ENCODE measurements at regions not wholly inside any gene's neighbourhood (a gene's known extent, or its start where the extent isn't known, plus 50 kb on each side); places are given as distances from the start of the nearest gene placed in this dataset.

- H3K36me3 ChIP-seq (replicated peaks in 1 of 2; ENCODE audit: control insufficient read depth in 1 of 2, insufficient read depth in 2 of 2, low read length in 2 of 2): no peaks in the 10 kb centered on the region
These were observed 92.3 kb downstream of the ZNF621 start for GRCh38 chr3:40617084-40617483.

GRCh38 chr3:40618158-40618557 lies 93.4 kb downstream of the ZNF621 start:
- H3K9me3 ChIP-seq (replicated peaks in 1 of 2; ENCODE audit: control insufficient read depth in 1 of 2, insufficient read depth in 1 of 2, low read length in 2 of 2): no peaks in the 10 kb centered on the region
- peaks cover 5 to 10% of the 10 kb centered on the region in 2 donors for H3K4me1 ChIP-seq (ENCODE audit: control insufficient read depth in 1 of 2, insufficient read depth in 2 of 2, low read length in 2 of 2)
- H4K20me1 ChIP-seq (ENCODE audit: insufficient read depth, low read length): no peaks in the 10 kb centered on the region
- H3K36me3 ChIP-seq (replicated peaks in 1 of 2; ENCODE audit: control insufficient read depth in 1 of 2, insufficient read depth in 2 of 2, low read length in 2 of 2): no peaks in the 10 kb centered on the region
- no peak overlapping the region for H3K4me3 Mint-ChIP-seq
- H3K27me3 Mint-ChIP-seq (ENCODE audit: low read depth in 3 of 3): peaks cover 18 to 26% (median 24%) of the 10 kb centered on the region in 3 donors
- intact Hi-C loops (cut with micrococcal nuclease): no loop called here
- H2AFZ ChIP-seq (ENCODE audit: insufficient read depth, low read depth, low read length, poor library complexity, severe bottlenecking): no peak overlapping the region
- H3K4me3 ChIP-seq (replicated peaks in 1 of 3; ENCODE audit: low read depth in 2 of 3, low read length in 3 of 3): no peak overlapping the region
- no peaks in the 10 kb centered on the region for H3K79me2 ChIP-seq (ENCODE audit: insufficient read depth, low read length)
- H3K27ac Mint-ChIP-seq: no peak overlapping the region
- H3K4me2 ChIP-seq (replicated peaks; ENCODE audit: extremely low read depth, low read length, poor library complexity, severe bottlenecking): no peak overlapping the region
- peaks cover 0 to 19% of the 10 kb centered on the region in 2 donors for H3K27me3 ChIP-seq (ENCODE audit: control insufficient read depth in 2 of 2, insufficient read depth in 2 of 2, low read length in 2 of 2)
- H3K9ac ChIP-seq (ENCODE audit: insufficient read depth, low read length, poor library complexity, severe bottlenecking): no peak overlapping the region
- no peak overlapping the region for H3K27ac ChIP-seq (ENCODE audit: low read depth in 1 of 2, low read length in 2 of 2)
- no peak for TF ChIP-seq CTCF (IDR thresholded peaks at IDR 0.05)
- H3K36me3 Mint-ChIP-seq: no peaks in the 10 kb centered on the region
- H3K4me1 Mint-ChIP-seq: peaks cover 12% of the 10 kb centered on the region
- DNase-seq: no peak
- H3K9me3 Mint-ChIP-seq: peaks cover 0 to 8% (median 3%) of the 10 kb centered on the region in 7 donors

More at GRCh38 chr3:40617084-40617483, 92.3 kb downstream of the ZNF621 start:
- Histone ChIP-seq H3K27ac (ENCODE audit: low read depth in 1 of 2, low read length in 2 of 2) (no peak overlapping the region), H2AFZ (ENCODE audit: insufficient read depth, low read depth, low read length, poor library complexity, severe bottlenecking) (no peak overlapping the region), H3K4me2 (replicated peaks; ENCODE audit: extremely low read depth, low read length, poor library complexity, severe bottlenecking) (no peak overlapping the region), H3K9ac (ENCODE audit: insufficient read depth, low read length, poor library complexity, severe bottlenecking) (no peak overlapping the region), H3K4me3 (replicated peaks in 1 of 3; ENCODE audit: low read depth in 2 of 3, low read length in 3 of 3) (no peak overlapping the region), H3K4me1 (ENCODE audit: control insufficient read depth in 1 of 2, insufficient read depth in 2 of 2, low read length in 2 of 2) (peaks cover 5 to 9% of the 10 kb centered on the region in 2 donors), H3K79me2 (ENCODE audit: insufficient read depth, low read length) (no peaks in the 10 kb centered on the region), H3K9me3 (replicated peaks in 1 of 2; ENCODE audit: control insufficient read depth in 1 of 2, insufficient read depth in 1 of 2, low read length in 2 of 2) (no peaks in the 10 kb centered on the region), H3K27me3 (ENCODE audit: control insufficient read depth in 2 of 2, insufficient read depth in 2 of 2, low read length in 2 of 2) (peaks cover 0 to 19% of the 10 kb centered on the region in 2 donors), H4K20me1 (ENCODE audit: insufficient read depth, low read length) (no peaks in the 10 kb centered on the region)
- H3K4me1 Mint-ChIP-seq: peaks cover 12% of the 10 kb centered on the region
- DNase-seq: no peak
- no peak overlapping the region for H3K27ac Mint-ChIP-seq
- peaks cover 18 to 27% (median 24%) of the 10 kb centered on the region in 3 donors for H3K27me3 Mint-ChIP-seq (ENCODE audit: low read depth in 3 of 3)
- H3K9me3 Mint-ChIP-seq: peaks cover 0 to 3% (median 1%) of the 10 kb centered on the region in 7 donors
- no CpG with 5 or more reads among the region's 3 CpGs for WGBS (ENCODE audit: insufficient coverage)
- no peak for TF ChIP-seq CTCF (IDR thresholded peaks at IDR 0.05)
- H3K4me3 Mint-ChIP-seq: peak overlapping the region in 1 of 2 donors; percentile 16
- intact Hi-C loops (cut with micrococcal nuclease): no loop called here
- no peaks in the 10 kb centered on the region for H3K36me3 Mint-ChIP-seq

Measured in CD14-positive monocyte (primary cell).